NCI-H345 (cell line): ENCODE measurements at regions not wholly inside any gene's neighbourhood (a gene's known extent, or its start where the extent isn't known, plus 50 kb on each side); places are given as distances from the start of the nearest gene placed in this dataset.
A peak's percentile ranks its signal among the peaks of the same experiment; 100 is the strongest.

Experiments
- DNase-seq: peaks from one replicate; lab custom pipeline; 2025; lab: John Stamatoyannopoulos, UW

DNA sequence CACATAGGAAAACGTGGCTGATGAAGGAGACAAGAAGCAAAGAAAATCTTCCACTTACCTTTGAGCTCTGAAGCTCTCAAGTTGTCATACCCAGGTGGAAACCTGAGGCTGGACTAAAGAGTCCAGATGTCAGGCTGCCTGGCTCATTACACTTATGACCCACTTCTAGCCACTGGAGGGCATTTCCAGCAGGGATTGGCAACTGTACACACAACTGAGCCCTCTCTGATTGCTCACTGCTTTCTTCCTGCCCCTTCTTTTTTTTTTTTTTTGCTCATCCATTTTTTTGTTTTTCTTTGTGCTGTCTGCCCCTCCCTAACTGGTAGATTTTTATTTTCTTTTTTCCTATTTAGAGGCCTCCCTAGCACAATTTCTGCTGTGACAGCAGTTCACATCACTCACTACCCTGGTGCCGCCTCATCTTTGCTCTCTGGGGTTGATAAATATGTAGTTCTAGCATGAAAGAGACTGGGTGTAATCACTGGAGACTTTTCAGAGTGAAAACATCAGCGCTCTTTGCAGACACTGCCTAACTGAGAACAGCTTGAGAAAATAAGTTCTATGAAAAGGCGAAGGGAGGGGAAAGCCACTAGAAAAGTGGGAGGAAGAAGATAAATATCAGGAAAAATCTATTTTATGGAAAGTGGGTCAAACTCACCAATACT lies 334.5 kb downstream of the NUF2 start:
- peak; percentile 46 for DNase-seq

DNA sequence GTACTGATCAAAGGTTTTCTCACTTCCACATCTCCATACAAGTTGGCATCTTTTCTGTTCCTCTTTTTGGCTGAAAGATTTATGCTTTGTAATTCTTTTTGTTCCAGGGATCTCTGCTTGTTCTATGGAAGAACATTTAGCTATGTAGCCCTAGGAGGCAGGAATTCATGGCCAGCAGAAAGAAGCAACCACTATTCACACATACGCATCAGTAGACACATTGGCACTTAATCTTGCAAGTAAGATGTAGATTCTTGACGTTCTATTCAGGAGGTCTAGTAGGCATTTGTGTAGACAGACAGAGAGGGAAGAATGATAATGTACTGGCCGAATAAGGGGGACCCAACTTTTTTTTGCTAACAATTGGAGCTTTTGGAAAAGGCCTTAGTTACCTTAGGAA lies 336.0 kb downstream of the NUF2 start:
- no peak for DNase-seq

DNA sequence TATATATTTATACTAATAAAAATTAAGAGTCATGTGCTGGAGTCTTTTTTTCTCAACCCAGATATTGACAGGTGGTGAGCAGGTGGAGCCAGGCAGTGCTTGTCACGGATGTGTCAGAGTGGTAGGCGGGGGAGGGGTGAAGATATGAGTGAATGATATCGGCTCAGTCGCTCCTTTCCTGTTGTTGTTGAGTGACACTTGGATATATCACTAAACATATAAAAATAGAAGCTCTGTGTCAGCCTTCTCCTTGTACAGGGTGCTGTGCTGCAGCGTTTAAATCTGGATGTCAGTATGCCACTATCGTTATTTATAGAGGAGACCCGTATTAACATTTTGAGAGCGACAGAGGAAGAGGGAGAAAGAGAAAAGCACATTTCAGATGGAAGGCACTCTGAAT lies 339.6 kb downstream of the NUF2 start:
- DNase-seq: no peak

DNA sequence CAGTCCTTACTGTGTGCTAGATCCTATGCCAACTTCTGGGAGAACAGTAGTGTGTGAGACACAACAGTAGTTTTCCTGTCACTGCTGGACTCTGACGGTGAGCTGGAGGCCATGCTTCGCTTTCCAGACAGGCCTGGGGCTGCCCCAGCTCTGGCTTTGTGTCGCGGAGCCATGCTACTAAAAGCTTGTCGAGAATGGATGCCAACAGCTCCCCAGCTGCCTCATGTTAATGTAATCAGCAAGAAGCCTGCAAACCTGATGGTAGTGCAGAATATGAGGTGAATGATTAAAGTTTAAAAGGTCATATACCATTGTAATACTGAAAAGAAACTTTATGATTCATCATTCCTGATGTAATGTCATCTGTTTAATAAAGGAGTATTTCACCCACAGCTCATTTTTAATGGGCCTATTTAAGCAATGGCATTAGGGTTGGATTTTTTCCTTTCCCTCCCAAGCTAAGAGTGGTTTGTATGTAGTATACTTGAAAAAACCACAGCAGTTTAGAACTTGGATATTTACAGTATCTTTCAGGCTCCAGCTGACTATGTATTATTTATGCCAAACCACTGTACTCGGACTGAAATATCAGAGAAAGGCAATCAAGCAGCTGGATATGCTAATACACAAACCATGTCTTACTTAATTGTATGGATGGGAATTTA lies 343.0 kb downstream of the NUF2 start:
- no peak for DNase-seq

DNA sequence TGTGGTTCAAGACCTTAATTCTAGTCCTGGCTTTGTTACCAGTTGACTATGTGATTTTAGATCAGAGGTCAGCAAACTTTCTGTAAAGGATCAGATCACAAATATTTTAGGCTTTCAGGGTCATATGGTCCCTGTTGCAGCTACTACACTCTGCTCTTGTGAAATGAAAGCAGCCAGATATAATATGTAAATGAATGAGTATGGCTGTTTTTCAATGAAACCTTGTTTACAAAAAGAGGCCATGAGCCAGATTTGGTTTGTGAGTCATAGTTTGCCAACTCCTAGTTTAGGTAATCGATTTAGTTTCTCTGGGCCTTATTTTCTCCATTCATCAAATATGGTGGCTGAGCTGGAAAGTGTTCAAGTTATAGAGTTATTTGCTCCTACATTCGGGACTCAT lies 346.7 kb downstream of the NUF2 start:
- DNase-seq: no peak

DNA sequence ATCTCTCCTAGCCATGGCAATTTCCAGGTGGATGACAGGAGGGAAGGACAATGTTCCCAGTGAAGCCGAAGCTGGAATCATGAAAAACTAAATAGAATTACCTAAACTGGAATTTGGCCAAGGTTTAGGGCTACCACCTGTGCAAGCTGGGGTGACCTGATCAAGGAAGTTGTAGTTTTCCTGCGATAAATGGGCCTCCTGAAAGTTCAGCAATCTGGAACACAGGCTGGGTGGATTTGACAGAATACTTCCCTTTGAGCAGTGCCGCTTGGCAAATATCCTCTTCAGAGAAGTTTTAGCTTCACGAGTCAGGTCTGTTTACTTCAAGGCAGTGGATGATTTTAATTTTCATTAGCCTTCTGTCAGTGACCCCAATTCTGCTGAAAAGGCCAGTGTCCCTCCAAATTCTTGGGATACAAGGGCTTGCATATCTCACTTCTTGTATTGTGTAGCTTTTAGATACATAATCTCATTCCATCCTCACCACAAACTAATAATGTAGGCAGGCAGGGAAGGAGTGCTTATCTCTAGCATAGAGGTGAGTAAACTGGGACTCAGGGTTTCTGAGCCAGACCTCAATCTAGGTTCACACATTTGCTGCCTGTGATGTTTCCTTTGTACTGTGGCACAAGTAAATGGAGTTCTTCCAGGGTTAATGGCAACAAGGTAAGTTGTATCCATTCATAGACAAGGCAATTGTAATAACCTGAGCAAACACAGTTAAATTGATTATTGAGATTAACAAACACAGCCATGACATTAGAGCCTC lies 349.4 kb downstream of the NUF2 start:
- no peak for DNase-seq

DNA sequence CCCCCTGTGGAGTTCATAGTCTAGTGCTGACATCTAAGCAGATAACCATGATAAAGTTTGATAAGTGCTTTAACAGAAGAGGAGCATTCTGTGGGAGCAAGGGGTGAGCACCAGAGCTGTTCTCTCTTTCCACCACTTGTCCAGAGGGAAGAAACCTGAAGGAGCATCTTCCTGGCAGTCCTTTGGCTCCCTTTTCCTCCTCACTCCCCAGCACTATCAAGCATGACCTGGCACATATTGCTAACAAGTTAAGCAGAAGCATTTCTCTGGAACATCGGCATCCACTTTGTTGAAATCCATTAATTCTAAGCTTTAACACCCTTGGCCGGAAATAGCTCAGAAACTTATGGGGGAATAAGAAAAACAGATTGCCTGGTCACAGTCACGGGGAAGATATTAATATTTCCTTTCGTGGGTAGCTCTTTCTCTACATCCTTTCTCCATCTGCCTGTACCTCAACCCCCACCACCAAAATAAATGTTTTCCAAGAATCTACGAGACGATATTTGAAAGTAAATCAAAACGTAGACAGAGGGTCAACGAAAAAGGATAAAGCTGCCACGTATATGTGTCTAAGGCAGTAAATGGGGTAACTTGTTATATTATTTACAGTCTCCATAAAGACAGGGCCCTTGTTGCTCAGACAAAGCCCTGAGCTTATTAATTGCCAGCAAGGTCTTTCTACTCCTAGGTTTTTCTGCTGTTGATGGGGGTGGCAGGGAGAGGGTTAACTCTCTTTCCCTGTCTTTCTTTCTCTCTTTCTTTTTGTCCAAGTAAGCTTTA lies 351.4 kb downstream of the NUF2 start:
- no peak for DNase-seq

DNA sequence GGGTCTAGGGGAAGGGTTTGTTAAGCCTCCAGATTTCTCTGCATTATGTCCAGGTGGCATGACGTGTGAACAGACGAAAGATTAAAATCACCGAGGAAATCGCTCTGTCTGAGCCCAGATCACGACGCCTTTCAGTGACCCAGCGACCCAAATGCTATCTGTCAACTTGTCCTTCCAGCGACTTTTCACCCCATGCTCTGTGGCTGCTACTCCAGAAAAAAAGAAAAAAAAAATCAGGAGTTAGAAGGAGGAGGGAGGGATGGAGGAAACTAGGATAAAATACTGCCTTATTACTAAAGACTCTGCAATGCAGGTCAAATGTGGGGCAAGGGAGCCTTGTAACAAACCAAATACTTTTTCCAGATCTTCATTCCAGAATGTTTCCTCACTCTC lies 352.0 kb downstream of the NUF2 start:
- no peak for DNase-seq

DNA sequence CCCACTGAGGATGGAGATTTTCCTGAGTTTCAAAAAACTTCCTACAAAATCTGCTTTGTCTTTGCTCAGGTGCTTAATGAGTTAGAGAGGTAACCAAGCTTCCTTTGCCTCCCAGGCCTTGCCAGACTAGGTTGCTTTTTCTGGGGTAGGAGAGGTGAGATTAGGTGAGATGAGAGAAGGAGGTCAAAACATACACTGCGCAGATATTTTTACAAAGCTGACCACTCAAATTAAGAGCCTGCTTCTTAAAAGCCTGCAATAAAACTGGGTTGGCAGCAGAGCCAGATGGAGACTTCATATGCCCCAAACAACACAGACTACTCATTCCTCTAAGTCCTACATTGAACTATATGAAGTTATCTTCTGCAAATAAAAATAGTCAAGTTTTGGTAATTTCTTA lies 352.5 kb downstream of the NUF2 start:
- DNase-seq: no peak

DNA sequence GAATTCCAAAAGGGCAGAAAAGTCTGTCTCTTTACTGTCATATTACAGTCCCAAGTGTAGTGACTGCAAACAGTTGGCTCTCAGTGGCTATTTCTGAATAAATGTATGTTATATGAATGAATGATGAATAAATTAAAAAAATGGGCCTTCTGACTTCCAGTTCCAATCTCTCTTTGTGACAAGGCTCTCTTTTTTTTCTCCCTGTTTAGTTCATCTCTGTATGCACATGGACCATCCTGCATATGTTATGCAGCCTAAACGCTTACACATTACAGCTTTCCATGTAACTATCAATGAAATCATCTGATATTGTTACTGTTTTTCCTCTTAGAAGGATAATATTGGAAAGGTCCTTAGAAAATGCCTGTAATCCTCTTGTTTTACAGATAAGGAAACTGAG lies 363.0 kb downstream of the NUF2 start:
- no peak for DNase-seq

DNA sequence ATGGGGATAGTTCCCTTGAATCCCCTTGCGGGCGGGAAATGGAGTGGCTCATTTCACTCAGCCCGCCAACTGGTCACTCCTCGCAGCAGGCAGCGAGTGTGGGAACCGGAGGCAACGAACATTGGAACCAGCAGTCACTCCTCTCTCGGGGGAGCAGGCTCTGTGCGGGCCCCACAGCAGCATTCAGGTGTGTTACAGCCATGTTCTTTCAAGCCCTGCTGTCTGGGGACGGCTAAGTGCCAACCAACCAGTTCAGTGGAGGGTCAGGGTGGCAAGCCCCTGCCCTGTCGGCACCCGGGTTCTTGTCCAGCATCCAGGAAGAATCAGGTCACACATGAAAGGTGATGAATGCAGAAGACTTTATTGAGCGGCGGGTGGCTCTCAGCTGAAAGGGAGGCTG lies 370.5 kb downstream of the NUF2 start:
- no peak for DNase-seq

DNA sequence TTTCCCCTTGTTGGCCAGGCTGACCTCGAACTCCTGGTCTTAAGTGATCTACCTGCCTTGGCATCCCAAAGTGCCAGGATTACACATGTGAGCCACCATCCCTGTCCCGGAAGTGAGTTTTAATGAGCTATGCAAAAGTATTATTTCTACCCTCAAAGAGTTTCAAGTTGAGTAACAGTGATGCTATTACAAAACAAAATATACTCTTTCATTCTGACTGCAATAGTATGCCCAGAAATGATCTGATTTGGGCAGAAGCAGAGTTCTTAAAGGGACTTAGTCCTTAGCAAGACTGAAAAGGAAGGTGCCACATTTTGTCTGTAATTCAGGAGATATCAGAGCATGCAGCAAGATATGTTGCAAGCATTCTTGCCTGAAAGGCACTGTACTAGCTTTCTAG lies 375.4 kb downstream of the NUF2 start:
- no peak for DNase-seq

DNA sequence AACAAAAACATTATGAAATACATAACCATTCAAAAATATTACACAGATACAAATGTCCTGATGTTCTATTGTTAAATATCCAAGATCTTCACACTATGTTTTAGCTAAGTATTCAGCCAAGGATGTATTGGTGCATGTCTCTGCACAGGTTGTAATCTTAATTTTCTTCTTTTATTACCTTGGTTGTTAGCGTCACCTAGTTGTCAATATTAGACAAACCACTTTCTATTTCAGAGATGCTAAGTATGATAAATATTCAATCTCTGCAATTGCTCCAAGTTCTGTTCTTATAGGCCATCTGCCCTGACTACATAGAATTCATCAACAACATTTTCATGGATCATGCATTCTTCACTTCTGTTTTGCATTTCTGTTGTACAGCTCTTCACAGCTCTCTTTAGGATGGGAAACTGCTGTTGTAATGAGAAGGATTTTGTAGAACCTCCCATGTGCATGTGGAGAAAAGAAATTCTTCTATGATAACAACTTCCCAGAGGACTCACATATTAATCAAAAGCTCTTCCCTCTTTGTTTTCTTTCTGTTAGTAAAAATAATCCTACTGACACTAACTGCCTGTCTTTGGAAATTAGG lies 380.1 kb downstream of the NUF2 start:
- no peak for DNase-seq

DNA sequence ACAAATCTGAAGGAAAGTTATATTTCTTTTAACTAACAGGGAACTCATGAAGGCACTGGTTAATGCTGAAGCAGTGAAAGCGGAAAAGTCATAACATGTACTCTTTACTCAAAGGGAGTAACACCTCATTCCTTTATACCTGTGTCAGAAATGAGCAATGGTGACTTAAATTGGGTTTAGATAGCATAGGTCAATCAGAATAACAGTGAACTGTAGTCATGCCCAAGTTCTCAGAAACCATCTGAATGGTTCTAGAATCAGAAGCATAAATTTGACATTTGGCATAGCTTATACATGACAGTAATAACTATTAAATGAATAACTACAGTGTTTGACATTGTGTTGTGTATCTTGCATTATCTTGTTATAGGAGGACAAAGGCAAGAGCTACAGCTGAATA lies 382.0 kb downstream of the NUF2 start:
- no peak for DNase-seq

DNA sequence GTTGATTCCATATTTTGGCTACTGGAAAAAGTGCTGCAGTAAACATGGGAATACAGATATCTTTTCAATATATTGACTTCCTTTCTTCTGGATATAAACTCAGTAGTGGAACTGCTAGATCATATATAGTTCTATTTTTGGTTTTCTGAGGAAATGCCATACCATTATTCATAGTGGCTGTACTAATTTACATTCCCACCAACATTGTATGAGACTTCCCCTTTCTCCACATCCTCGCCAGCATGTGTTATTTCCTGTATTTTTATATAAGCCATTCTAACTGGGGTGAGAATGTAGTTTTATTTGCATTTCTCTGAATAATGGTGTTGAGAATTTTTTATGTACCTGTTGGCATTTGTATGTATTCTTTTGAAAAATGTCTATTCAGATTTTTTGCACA lies 385.2 kb downstream of the NUF2 start:
- DNase-seq: no peak

DNA sequence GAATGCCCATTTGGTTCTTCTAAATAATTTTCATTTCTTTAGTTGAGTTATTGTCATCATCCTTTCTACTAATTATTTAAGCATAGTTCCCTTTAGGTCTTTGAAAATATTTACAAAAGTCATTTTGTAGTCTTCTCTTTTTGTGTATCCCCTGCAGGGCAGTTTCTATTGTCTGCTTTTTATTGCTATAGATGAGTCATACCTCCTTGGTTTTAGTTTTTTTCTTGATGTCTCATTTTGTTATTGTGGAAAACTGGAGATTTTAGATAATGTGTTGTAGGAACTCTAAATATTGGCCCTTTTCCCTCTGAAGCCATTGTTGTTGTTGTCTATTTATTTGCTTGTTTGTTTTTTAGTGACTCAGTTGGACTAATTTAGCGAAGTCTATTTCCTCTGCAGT lies 387.9 kb downstream of the NUF2 start:
- no peak for DNase-seq

DNA sequence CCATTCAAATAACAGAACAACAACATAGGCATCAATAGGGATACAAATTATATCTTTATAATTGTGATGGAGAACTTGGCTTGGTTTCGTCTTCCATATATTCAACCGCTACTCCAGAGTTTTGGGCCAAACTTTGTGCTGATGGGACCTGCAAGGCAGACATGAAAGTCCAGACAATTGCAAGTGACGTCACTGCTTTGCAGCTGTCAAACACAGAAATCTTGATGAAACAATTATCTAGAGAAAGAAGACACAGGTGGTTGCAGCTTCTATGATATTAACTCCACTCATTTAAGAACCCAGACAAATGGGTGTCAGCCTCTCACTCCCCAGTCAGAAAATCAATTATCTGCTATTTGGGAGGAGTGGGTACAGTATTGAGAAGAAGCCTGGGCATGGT lies 390.6 kb downstream of the NUF2 start:
- no peak for DNase-seq

DNA sequence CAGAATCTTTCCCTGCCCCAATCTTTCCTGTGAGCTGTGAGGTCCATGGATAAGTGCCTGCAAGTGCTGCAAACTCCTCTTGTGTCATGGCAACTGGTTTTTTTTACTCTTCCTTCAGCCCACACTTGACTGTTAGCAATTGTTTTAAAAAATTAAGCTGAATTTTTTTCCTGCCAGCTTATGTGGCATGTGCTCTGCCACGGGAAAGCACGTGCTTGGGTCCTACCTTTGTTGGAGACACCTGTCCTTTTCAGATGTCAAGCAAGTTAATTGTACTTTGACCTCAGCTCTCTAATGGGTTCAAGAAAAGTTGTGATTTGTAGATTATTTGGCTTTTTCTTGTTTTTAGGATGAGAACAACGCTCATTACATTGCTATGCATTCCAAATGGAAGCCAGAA lies 398.5 kb downstream of the NUF2 start:
- no peak for DNase-seq

DNA sequence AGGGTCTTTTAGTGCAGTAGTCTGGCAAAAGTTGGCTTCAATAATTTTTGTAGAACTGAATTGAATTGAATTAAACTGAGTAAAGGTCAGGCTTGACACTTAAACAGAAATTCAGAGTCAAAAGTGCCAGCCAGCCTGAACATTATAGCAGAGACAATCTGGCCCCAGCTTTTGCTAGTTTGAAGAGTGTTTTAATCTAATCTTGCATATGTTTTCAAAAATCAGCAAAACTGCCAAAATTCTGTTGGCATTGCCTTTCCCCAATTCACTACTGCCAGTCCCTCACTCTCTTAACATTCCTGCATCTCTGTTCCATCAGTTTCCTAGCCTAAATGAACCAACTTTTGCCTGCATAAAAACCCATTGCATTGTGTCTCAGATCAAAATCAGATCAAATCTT lies 403.8 kb downstream of the NUF2 start:
- DNase-seq: no peak

DNA sequence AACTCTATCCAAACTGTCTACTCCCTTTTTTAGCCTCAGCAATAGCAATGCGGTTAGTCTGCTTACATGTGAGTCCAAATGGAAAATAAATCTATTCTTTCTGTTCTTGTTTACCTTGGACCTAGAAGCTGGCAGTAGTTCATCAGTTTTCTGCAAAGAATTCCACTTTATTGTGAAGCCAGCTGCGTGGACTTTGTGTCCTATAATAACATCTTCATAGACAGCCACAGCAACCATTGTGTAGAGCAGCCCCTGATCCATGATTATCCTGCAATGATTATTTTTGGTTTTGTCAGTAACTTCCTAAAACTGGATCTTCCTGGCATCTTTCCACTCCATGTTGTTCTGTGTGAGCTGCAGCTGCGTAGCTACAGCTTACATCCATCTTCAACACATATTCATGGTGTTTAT lies 408.7 kb downstream of the NUF2 start:
- DNase-seq: peak; percentile 35

DNA sequence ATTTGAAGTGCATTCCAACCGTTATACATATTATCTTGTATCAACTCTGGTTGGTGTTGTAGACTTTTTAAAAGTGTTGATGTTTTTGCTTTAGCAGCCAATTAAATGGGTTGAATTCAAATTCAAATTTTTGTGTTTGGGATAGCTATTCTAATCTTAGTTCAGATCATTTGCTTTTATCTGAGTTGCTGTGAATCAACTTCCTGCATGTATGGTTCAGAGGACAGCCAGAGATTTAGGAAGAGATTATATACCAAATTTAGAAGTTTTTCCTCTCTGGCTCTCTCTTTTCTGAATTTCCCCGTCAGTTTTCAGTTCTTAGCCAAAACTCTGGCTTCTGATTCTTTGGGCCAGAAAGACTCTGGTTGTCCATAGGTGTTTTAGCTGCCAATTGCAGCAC lies 415.5 kb downstream of the NUF2 start:
- DNase-seq: no peak

DNA sequence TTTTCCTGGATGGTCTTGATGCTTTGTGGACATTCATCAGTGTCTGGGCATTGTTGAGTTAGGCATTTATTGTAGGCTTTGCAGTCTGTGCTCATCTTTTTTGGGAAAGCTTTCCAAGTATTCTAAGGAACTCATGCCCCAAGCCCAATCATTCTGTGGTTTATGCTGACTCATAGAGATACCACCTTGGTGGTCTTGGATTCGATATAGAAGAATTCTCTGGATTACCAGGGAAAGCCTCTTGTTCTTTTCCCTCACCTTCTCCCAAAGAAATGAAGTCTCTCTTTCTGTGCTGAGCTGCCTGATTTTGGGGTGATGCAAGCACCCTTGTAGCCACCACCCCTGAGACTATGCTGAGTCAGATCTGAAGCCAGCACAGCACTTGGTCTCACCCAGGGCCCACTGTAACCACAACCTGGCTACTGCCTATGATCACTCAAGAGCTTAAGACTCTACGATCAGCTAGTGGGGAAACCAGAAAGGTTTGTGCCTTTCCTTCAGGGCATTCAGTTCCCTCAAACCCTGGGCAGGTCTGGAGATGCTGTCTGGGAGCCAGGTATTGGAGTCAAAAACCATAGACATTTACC lies 422.6 kb downstream of the NUF2 start:
- no peak for DNase-seq
